H1 (cell line): ENCODE measurements at regions not wholly inside any gene's neighbourhood (a gene's known extent, or its start where the extent isn't known, plus 50 kb on each side); places are given as distances from the start of the nearest gene placed in this dataset.

Experiments used
- KDM4A ChIP-seq: IDR thresholded peaks from one replicate; pipeline ENCODE4 v1.7.1; 2012; ENCODE audit warnings: low read depth, mild to moderate bottlenecking, moderate library complexity, low read length, inconsistent platforms; ENCODE audit not compliant: severe bottlenecking
- RXRA ChIP-seq: IDR thresholded peaks from 2 replicates; pipeline ENCODE4 v1.6.1; 2011; ENCODE audit warnings: low read depth, mild to moderate bottlenecking, low read length, moderate library complexity; ENCODE audit not compliant: insufficient read depth
- SIX5 ChIP-seq: IDR thresholded peaks from 2 replicates; pipeline ENCODE4 v1.6.1; 2011; ENCODE audit warnings: mild to moderate bottlenecking, low read depth, low read length
- SP1 ChIP-seq: IDR thresholded peaks from 2 replicates; pipeline ENCODE4 v1.6.1; 2011; ENCODE audit warnings: low read depth, low read length
- YY1 ChIP-seq: IDR thresholded peaks from 2 replicates; pipeline ENCODE4 v1.6.1; 2011; ENCODE audit warnings: low read depth, mild to moderate bottlenecking, low read length

DNA sequence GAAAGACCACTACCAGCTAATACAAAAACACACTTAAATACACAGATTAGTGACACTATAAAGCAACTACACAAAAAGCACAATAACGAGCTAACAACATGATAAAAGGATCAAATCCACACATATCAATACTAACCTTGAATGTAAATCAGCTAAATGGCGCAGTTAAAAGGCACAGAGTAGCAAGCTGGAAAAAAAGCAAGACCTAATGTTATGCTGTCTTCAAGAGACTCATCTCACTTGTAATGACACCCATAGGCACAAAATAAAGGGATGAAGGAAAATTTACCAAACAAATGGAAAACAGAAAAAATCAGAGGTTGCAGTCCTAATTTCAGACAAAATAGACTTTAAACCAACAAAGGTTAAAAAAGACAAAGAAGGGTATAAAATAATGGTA lies 86.3 kb downstream of the NUS1 start (continued):
- TF ChIP-seq YY1 (no peak), KDM4A (no peak), SP1 (no peak), RXRA (no peak), SIX5 (no peak)
